CD4-positive, alpha-beta T cell treated with Interleukin-15 for 4 hours (primary cell): ENCODE measurements at regions not wholly inside any gene's neighbourhood (a gene's known extent, or its start where the extent isn't known, plus 50 kb on each side); places are given as distances from the start of the nearest gene placed in this dataset.
"Not testable (repeated sequence)": the region's sequence is repeated elsewhere in the genome, so short reads cannot be mapped to it uniquely, and the experiment has no call there.

Experiments used
- DNase-seq: peaks from one replicate; pipeline ENCODE4 v3.0.0-alpha.2; 2020; ENCODE audit warnings: low spot score

DNA sequence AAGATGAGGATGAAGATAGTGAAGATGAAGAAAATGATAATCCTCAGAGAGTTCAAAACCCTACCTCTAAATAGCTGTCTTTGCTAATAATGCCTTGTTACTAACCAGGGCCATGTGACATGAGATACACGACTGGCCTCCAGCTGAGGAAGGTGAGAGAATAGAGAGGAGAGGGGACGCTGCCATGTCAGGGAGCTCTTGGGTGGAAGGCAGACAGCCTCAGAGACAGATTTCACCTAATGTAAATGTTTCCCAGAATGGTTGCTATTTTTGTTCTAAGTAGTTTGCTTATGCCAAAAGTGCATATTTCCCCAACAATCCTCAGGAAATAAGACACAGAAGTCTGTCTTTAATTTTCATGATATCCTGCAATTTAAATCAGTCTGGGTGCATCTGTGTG, 138.4 kb downstream of the ELOVL4 start:
- no peak for DNase-seq

DNA sequence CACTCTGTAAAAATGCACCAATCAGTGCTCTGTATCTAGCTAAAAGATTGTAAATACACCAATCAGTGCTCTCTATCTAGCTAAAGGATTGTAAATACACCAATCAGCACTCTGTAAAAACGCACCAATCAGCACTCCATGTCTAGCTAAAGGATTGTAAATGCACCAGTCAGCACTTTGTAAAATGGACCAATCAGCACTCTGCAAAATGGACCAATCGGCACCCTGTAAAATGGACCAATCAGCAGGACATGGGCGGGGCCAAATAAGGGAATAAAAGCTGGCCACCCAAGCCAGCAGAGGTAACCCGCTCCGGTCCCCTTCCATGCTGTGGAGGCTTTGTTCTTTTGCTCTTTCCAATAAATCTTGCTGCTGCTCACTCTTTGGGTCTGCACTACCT, 140.7 kb downstream of the ELOVL4 start:
- DNase-seq = not testable (repeated sequence)

DNA sequence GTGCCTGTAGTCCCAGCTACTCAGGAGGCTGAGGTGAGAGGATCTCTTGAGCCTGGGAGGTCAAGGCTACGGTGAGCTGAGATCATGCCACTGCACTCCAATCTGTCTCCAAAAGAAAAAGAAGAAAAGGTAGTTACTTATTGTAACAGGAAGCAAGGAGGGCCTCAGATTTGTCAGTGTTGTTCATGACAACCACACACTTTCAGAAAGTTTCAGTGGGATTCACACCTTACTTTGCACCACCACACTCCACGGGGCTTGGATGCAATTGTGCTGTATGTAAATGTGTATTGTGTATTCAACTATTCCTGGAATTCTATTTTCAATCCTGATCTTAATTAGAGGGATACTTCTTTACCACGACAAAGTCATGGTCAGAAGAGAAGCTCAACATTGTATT, 142.6 kb downstream of the ELOVL4 start:
- DNase-seq = no peak

DNA sequence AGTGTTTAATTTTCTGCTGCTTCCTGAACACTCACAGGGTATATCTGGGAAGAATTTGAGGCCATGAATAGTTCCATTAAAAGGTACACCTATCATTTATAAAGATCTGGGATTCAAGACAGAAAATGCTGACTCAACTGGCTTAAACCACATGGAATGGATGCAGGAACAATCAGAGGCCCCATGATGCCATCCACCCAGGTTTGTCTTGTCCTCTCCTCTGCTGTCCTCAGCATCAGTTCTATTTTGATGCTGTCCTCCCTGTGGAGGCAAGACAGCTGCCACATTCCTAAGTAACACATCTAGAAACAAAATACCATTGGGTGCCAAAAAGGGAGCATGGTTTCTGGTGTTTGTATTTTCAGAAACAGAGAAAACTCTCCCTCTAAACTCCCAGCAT, 143.4 kb downstream of the ELOVL4 start:
- no peak for DNase-seq

DNA sequence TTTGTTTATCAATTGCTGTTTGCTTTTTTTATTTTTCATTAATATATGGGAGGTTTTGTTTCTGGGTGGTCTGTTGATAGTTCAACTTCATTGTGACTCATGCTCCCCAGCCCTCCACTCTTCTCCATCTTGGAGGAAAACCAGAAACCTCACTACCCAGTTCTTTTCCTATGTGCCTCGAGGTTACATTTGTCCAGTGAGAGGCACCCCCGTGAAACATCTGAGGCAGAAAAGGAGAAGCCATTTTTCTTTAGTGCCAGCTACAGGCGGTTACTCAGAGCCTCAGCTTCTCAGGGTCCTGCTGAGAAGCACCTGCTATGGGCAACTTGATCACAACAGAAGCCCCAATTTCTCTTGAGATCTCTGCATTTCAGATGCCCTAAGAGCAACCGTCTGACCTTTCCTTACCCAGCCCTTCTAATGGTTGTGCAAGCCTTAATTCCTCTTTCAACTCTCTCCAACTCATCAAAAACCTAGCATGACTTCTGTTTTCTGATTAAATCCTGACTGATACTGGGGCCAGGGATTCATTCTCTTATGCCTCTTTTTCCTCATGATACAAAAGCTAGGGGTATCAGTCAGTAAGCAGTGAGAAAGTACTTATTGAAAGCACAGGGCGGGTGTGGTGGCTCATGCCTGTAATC, 144.6 kb downstream of the ELOVL4 start:
- no peak for DNase-seq

DNA sequence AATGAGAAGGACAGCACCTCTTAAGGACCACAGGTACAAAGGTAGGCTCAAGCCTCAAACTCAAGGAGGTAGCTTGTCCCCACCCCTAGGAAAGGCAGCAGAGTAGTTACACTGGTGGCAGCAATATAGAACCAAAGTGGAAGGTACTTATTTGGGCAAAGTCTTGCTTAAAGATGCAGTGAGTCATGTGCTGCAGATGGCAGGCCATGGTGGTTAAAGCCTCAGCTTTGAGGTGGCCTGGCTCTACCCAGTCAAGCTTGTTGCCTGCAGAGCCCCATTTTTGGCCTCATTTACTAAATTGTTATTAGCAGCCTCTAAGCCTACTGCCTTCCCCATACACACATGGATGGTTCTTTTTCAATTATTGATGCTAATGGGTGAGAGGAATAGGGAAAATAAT, 146.0 kb downstream of the ELOVL4 start:
- no peak for DNase-seq

DNA sequence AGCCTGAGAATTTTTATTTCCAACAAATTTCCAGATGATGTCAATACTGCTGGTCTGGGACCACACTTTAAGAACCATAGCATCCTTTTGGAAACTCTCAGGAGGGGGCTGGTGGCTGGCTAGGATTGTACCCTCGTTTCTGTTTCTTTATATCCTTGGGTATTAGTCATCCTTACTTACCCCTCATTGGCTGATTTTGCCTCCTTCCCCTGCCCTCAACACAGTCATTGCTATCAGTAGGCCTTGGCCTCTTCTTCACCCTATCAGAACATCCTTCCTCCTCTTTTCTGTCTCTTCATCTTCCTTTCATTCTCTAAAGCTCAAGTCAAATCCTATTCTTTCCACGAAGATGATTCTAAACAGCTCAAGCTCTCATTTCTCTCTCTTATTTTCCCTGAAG, 148.5 kb downstream of the ELOVL4 start:
- no peak for DNase-seq

DNA sequence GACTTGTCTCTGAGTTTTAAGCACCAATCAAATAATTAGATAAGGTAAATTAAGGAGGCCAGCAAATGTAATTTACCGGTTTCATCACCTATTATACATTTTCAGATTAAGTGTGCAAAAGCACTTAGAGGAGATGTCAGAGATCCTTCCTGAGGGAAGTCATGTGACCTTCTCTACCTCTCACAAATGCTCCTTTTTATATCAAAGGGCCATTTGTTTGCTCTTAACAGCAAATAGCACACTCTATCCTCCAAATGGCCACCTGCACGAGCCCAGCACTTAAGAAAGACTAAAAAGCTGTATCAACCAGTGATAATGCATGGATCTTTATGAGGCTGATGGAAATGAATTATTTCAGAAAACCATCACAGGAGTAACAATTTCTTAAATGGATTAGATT, 149.4 kb downstream of the ELOVL4 start:
- no peak for DNase-seq

DNA sequence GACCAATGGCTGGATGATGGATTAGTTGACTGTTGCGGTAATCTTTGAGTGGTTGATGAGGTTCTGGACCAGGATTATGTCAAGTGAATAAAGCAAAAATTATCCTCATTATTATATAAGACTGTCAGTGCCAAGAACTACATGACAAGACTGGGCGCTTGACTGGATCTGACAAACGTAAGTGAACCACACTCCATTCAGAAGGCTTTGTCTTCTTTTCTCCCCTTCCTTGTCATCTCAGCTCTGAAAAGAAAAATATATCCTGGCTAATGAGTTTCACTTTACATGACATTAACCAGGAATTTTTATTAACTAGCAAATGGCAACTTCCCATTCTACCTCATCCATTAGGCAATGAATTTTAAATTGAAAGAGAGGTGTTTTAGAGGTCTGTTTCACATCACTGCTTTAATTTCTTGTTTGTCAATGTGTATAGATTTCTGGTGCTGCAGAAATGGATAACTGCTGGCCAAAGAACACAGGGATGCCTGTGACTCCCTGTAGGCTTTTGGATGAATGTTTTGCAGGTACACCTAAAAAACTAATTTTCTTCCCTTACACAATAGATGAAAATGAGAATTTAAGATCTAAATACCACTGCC, 150.1 kb downstream of the ELOVL4 start:
- no peak for DNase-seq

DNA sequence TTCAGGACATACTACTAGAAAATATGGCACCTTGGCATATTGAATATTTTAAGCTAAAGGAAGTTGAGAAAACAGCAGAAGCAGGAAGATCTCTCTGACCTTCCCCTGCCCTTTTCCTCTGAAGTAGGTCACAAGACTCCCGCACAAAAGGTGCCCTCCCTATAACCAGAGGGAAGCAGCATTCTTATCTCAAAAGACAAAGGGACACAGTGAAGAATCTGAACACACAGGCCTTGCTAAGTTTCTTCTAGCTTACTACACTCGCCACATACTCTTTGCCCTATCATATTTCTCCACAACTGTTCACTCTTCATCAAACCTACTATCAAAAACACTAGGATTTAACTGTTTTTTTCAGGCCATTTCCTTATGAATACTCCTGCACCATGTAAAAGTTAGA, 151.2 kb downstream of the ELOVL4 start:
- no peak for DNase-seq

DNA sequence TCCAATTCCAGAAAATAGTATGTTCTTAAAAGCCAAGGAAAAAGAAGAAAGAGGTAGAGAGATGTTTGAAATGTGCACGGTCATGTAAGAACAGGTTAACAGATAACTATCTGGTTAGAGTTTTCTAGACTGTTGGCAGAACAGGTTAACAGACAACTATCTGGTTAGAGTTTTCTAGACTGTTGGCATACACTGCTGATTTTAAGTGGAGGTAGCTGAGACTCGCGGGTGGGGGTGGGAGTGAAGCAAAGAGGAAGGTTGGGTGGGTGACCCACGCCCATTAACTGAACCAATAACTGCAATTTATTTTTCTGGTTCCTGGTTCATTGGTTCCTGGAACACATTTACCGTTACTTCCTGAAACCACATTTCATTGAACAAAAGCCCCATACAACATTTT, 157.5 kb downstream of the ELOVL4 start:
- DNase-seq = no peak

DNA sequence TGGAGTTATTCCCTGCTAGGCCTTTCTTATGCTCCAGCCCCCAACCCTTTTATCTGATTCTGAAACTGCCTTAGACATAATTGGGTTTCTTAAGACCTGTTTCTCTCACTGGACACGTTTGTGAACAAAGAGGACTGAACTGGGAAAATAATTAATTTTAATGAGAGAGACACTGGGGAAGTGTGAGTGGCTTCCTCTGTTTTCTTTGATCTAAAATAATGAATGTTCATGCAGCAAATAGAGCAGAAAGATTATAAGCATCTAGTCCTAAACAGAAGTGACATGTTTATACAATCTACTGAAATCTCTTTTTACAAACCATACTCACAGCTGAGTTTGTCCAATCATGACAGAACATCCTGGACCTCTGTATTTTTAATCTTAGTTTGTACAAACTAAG, 157.6 kb downstream of the SH3BGRL2 start:
- no peak for DNase-seq

DNA sequence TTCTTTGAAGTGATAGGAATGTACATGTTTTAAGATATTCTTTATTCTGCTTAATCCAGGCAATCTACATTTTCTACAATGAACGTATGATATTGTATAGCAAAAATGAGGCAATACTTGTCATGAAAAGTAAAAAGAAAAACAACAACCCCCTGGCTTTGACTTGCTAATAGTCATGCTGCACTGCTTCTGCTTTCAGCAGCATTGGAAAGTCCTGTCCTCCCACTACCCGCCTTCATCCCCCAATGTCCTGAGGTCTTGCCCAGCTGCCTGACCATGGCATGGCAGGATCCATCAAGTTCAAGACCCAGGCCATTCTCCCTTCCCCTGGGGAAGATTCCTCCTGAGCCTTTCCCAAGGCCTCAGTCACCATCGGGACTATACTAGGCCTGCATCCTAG, 156.5 kb downstream of the SH3BGRL2 start:
- no peak for DNase-seq

DNA sequence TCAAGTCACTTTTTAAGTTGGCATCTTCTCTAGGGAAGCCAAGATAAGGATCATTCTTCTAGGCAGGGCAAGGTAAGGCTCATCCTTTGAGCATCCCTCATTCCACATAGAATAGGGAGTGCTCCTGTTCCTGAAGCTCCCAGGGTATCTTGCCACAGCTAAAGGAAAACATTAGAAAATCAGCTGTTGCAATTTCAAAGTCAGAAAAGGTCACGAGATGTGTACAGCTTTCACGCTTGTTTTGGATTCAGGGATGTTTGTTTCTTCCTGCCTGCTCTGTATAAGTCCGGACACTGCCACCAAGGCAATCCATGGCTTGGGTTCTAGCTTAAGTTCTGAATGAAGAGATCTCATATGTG, 153.2 kb downstream of the SH3BGRL2 start:
- no peak for DNase-seq

DNA sequence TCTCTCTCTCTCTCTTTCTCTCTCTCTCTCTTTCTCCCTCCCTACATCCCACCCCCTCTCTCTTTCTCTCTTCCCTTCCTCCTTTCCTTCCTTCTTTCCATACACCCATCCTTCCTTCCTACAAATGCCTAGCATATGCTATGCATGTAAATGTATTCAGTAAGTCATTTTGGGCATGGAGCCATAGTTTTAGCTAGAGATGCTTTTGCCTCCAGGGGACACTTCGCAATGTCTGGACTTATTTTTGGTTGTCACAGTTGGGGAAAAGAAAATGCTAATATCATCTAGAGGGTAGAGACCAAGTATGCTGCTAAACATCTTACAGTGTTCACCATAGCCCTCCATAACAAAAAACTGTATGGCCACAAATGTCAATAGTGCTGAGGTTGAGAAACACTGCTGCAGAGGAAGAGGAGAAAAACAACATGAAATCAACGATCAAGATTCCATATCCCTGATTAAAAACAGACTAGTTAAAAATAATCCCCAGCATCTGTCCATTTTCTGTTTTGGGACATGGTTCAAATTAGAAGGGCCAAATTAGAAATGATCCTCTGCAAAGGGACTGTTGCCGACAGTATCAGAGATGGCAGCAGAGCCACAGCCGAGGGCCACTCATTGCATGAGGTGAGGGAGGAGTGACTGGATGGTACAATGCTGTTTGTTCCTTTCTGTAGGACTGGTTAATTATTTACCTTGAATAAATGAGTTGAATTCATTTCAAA, 152.7 kb downstream of the SH3BGRL2 start:
- no peak for DNase-seq

DNA sequence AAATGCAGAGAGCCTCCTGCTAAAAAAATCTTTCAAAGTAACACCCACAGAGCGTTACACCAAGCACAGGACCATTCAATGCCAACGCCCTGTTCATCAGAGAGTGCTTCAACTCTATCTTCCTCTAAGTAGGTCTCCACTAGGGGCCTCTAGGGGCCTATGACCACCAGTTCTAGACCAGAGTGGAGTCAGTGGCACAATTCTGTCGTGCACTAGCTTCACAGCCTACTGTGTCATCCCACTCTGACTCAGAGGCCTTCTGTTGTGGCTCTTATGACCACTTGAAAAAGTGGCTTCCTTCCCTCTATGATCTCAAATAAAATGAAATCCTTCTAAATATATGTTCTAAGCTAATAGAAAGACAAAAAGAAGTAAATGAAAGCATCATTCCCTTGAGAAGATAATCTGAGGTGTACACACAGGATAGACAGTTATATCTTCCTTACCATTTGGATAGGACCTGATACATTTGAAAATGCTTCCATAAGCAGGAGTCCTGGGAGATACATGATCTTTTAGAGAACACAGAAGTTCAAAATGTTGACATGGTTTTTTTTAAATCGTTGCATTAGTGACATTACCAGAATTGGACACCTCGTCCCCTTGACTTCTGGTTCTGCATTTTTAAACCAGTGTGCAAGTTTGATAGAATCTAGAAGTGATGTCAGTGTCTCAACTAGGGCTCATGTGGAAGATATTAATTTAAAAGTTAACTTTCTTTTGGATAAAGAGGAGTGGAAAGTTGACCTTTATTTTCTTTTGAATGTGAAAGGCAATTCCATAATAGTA, 151.9 kb downstream of the SH3BGRL2 start:
- no peak for DNase-seq

DNA sequence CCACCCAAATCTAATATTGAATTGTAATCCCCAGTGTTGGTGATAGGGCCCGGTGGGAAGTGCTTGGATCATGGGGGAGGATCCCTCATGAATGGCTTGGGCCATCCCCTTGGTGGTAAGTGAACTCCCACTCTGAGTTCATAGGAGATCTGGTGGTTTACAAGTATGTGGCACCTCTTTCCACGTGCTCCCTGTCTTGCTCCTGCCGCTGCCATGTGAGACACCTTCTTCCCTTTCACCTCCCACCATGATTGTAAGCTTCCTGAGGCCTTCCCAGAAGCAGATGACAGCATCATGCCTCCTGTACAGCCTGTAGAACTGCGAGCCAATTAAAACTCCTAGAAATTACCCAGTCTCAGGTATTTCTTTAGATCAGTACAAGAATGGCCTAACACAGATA, 150.8 kb downstream of the SH3BGRL2 start:
- DNase-seq = no peak

DNA sequence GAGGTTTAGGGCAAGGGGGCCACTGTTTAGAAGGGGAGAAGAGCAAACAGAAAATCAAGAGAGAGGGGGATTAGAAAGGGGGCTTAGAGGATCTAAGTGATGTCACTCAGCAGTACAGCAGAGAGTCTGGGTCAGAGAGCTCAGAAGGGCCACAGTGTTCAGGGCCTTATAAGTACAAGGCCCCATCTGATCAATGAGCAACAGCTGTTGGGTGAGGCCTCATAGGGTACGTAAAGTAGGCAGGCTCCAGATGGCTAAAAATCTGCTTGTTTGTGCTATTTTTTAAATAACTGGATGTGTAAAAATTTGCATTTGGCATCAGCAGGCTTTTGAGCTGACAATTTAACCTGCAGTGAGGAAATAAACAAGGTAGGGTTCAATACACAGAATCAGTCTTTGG, 149.8 kb downstream of the SH3BGRL2 start:
- DNase-seq = no peak

DNA sequence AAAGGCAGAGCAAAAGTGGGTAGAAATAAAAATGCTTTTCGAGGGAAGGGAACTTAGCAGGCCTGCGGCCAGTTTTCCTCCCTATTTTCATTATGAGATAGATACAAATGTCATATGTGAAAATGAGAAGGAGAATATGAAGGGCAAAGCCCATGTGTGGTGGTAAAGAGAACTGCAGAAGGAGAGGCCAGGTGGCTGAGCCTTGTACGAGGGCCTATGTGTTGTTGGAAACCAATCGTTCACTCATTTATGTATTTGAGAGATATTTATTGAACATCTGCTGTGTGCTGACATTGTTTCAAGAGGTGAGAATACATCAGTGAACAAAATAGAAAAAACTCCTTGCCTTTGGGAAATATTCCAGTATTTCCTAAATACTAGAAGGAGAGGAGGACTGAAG, 147.7 kb downstream of the SH3BGRL2 start:
- DNase-seq = no peak

DNA sequence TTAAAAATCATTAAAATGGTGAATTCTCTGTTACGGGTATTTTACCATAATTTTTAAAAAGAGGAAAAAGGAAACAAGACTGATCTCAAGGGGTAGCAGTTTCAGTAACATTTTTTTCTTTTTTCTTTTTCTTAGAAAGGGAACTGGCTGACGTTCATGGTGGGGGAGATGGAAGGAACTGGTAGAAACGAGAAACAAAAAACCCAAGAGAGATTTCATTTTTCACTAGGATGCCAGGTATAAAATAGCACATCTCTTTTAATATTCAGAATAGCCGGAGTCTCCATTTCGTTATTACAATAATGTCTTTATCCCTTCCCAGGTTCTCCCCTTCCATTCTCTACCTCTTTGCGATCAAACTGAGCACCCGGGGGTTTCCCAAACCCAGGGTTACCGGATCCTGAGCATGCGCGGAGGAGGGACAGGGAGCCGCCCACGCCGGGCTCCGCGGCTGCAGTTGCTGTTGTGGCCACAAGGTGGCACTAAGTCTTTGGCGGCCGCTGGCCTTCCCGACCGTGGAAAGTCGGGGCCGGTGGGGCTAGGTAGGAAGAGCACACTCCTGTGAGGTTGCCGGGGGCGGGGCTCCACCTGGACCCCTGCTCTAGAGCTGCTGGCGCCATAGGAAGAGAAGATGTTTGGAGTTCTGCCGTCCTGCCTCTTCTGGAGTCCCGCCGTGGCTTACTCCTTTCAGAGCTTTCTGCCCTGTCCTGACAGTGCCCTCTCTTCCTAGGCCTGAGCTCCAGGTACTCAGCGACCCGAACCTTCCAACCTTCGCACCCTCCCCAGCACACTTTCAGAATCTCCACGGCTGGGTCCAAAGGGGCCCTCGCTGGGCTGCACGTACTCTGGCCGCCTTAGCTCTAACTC, 146.8 kb downstream of the SH3BGRL2 start:
- DNase-seq = peak; percentile 87

DNA sequence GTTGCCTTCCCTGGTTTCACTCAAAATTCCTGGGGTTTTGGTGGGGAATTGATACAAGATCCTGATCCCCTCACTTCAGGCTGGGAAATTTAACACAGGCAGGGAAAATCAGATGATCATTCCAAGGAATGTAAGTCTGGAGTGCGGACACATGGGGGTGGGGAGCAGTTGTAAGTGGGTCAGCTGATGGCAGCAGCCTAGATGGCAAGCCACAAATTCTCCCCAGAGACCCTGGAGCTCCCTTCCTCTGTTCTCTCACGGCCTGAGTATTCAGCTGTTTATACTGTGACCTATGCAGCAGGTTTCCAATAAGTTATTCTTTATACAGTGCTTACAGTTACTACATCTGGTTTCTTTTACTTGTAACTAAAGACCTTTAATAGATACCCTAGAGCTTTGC, 144.9 kb downstream of the SH3BGRL2 start:
- DNase-seq = no peak

DNA sequence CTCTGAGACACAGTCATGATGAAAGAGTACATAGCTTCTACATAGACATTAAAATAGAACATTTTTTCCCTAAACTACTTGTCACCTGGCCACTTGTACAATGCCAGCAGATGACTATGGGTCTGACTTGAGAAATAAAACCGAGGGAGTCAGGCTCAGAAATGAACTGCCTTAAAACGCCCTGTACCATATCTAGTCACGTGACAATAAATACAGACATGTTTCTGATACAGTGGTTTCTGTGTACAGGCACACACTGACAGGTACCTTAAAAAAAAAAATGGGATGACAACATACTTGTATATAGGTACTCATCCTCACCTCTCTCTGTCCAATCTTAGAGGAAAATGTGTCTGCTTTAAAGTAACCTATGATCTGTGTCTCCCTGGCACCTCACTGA, 144.1 kb downstream of the SH3BGRL2 start:
- DNase-seq = no peak
